ENCODE measurements at regions not wholly inside any gene's neighbourhood (a gene's known extent, or its start where the extent isn't known, plus 50 kb on each side); places are given as distances from the start of the nearest gene placed in this dataset.

GRCh38 chr2:223457301-223457700, 144.9 kb downstream of the SCG2 start:
- TF ChIP-seq CTCF (IDR thresholded peaks at IDR 0.05), result no peak
- TF ChIP-seq POLR2A (IDR thresholded peaks at IDR 0.05), result no peak
